Stimulated activated CD8-positive, alpha-beta memory T cell treated with anti-CD3 and anti-CD28 coated beads, Interleukin-4, amount 100 ng/mL, for 48 hours (primary cell): ENCODE measurements at regions not wholly inside any gene's neighbourhood (a gene's known extent, or its start where the extent isn't known, plus 50 kb on each side); places are given as distances from the start of the nearest gene placed in this dataset.

Source experiments
- DNase-seq: peaks from one replicate; pipeline ENCODE4 v3.0.0-alpha.2; 2020

DNA sequence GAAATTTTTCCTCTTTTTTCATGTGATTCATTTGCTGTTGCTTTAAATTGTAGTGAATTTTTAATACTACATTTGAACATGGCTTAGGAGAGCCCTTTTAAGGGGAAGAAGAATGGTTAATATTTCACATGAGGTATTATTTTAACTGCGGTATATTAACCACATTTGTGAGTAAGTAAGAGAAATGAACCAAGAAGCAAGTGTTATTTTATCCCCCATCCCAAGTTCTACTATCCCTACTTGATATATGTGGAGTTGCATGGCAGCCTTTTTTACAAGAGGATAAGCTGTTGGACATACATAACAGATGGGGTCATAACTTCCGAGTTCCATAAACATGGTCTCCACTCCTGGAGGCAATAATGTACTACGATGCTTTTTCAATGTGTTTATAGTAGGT, 623.3 kb downstream of the LRFN5 start:
- DNase-seq: no peak

DNA sequence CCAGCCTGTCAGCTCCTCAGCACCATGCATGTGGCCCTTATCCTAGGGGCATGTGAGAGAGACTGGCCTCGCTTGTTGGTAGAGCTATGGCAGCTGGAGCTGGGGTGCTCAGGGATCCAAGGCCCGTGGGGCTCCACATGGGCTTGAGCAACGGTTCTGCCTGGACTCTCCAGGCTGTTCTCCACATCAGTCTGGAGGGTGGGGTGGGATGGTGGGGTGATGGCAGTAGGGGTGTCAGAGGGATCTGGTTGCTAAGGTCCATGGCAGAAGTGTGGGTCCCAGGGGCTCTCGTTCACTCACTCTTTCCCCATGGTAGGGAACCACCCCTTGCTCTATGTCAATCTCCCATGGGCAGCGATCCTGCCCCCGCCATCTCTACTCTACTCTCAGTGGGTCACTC, 622.6 kb downstream of the LRFN5 start:
- DNase-seq: no peak

DNA sequence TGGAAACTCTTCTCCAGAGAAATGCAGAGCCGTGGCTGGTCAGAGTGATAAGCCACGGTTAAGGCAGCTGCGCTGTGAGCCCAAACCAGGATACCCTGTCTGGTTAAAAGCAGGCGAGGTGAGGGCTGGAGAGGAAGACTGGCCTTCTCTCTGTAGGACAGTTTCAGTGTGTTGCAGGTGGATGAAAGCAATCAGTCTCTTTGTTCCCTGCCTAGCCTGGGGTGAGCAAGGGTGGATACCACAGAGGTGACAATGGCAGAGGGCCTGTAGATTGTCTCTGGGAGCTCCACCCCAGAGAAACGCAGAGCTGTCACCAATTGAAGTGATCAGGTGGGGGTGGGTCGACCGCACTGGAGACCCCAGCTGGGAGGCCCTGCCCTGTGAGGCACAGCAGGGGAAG, 621.9 kb downstream of the LRFN5 start:
- DNase-seq: no peak

DNA sequence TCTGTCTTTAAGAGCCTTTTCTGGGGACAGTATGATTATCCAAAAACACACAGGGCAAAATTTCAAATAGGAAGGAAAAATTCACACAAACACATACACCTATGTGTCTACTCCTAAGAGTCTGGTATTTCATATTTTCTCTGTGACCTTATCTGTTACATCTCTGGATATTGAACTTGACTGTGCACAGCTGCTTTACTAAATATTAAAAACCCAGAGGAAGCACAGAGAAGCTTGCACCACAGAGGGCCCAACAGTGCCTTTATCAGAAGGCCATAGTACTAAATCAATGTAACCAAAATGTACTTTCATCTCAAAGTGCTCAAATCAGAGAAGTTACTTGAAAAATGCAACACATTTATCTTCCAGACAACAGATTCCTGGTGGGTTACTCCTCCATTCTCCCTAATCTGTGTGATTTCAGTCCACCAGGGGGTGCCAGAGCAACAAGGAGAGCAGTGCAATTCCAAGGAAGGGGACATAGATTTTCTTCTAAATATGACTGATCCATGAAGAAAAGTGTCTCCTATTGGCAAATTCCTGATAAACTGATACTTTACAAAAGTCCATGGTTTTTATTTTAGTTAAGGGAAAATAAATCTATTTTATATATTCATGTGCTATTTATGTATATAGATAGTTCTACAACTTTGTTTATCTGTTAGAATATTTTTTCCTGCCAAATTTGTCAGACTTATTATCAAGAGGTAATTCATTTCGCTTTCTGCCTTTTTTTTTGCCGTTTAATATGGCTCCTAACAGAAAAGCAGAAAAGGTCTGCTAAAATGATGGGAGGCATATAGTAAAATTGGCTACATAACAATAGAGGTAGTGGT, 617.6 kb downstream of the LRFN5 start:
- DNase-seq: peak; percentile 57

DNA sequence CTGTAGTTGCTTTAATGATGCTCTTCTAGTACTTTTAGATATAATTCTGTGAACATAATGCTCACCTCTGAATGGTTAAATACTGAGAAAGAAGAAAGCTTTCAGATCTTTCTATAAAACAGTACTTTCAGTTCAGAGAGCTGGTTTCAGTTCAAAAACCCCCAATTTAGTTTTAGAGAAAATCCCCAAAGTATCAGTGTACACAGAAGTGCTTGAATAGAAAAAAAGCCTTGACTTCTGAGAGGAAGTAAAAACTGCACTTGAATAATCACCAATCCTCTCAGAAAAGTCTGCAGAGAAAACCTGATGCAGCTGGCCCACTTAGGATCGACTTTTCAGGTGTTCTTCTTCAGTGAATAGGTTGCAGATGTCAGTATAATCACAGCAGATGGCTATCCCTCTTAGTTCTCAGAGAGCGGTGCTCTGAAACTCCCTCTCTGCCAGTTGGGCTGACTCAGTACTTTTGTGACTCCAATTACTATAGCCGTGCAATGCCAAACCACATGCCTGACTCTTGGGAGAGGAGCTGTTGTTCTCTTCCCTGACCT, 616.3 kb downstream of the LRFN5 start:
- no peak for DNase-seq

DNA sequence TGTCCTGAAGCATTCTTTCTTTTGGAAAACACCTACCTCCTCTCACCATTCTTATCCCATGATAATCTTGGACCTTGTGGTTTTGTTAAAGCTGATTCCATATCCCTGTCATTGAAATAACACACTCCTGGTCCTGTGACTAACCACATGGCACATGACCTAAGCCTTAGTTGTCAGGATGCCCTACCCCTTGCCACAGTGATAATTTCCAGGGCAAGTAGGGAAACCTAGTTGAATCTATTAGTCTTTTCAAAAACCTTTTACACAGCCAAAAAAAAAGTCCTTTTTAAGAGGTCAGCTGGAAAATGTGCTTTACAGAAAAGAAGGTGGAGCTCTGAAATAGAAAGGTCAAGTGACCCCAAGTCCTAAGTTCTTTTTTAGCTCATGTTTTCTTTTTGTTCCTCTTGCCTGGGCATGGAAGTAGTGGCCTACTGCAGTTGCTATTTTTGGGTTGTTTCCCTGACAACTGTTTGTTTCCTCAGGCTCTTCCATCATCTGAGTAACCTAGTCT, 608.4 kb downstream of the LRFN5 start:
- no peak for DNase-seq

DNA sequence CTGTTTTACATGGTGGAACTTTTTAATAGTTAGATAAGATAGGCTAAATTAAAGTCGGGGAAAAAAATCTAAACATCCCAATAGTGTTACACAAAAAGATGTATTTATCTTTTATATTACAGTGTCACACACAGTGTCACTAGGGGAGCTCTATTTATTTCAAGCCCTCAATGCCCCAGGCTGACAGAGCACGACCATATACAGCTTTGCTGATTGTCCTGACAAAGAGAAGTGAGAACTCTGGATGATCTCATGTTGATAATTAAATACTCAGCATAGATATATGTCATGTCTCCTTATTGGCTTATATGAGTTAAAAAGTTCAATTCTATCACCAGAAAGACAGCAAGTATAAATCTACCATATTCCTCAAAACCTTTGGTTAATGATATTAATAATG, 594.3 kb downstream of the LRFN5 start:
- no peak for DNase-seq

DNA sequence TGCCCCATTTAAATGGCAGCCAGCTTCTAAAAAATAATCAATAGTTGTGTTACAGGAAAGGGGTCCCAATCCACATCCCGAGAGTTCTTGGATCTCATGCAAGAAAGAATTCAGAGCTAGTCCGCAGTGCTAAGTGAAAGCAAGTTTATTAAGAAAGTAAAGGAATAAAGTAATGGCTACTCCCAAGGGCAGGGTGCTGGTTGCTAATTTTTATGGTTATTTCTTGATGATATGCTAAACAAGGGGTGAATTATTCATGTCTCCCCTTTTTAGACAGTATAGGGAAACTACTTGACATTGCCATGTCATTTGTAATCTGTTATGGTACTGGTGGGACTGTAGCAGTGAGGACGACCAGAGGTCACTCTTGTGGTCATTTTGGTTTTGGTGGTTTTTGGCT, 591.3 kb downstream of the LRFN5 start:
- no peak for DNase-seq

DNA sequence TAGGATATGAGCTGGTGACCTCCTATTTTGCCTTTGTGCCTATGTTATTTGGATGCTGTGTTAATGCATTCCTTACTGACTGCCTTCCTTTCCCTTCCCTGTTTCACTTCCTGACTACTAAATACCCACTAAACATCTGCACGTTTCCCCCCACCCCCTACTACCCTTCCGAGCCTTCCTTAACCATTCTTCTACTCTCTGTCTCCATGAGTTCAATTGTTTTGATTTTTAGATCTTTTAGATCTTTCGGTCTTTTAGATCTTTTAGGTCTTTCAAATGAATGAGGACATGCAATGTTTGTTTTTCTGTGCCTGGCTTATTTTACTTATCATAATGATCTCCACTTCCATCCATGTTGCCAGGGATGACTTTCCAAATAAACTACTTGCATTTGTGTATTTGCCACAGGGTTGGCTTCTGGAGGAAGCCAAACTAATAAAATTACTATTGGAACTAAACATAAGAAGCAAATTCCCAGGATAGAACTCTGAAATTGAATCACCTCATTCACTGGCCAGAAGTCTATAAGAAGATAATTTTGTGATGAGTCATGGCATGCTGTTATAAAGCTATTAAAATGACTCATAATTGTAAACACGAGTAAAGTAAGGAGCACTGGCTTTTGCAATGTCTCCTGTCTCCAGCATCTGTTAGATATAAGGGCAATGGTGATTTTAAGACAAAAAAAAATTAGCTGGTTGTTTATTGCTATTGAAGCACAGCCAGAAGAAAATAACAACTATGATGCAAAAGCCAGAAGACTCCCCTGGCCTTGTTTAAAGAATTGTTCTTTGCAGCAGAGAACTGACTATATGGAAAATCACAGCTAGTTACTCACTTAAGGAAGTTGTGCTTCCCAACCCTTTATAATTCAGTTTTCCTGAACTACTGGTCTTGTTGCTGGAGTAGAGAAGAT, 586.3 kb downstream of the LRFN5 start:
- no peak for DNase-seq

DNA sequence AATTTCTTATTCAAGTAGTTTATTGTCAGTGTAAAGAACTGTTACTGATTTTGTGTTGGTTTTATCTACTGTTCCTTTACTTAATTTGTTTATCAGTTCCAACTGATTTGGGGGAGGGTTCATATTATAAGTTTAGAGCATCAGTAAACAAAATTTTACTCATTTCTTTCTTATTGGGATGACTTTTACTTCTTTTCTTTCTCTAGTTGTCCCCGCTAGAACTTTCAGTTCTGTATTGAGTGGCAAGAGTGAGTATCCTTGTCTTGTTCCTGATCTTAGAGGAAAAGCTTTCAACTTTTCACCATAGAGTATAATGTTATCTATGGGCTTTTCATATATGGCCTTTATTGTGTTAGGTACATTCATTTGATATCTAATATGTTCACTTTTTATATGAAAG, 584.1 kb downstream of the LRFN5 start:
- no peak for DNase-seq

DNA sequence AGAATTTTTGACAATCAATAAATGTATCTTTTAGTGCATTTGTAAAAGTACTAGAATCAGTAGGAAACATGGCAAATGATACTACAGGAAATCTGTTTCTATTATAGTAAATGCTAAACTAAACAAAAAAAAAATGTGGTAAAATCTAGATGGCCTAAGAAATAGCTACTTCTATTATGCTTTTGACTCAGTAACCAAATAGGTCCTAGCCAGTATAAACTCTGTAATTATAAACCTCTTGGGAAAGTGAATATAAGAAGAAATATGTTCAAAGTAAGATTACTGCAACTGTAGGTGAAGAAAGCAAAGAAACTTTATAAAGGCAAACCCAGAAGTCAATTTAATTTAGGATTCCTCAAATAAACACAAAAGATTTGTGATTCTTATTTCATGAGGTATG, 581.2 kb downstream of the LRFN5 start:
- no peak for DNase-seq

DNA sequence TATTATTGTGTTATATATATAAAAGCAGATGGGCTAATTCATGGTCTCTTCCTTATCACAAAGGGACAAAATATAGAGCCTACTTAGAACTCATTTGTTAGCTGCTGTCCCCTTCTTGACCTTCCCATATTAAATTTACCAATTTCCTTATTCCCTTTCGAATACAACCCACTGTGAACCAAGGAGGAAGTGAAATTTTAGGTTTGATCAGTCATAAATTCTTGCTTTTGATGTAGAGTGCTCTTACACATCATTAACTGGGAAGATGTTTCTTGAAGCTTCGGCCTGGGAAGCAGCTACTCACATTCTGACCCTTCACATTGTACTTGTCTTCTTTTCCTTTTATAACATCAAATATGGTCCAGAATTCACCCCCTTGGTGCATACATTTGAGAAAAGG, 579.0 kb downstream of the LRFN5 start:
- no peak for DNase-seq

DNA sequence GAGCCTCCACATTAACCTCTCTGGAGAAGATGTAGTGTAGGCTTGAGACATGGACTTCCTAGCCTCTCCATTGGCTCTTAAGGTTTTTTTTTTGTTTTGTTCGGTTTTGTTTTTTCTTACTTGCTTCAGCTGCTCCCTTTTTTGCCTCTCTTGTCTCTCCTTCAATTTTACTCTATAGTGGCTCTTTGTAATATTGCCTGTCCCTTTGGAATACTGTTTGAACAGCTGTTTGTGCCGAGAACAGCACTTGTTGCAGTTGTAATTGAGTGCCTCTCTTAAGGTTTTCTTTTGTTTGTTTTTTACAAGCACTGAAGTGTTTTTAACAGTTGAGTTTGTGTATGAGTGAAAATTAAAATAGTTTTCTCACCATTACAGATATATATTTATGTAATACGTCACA, 567.7 kb downstream of the LRFN5 start:
- DNase-seq: no peak

DNA sequence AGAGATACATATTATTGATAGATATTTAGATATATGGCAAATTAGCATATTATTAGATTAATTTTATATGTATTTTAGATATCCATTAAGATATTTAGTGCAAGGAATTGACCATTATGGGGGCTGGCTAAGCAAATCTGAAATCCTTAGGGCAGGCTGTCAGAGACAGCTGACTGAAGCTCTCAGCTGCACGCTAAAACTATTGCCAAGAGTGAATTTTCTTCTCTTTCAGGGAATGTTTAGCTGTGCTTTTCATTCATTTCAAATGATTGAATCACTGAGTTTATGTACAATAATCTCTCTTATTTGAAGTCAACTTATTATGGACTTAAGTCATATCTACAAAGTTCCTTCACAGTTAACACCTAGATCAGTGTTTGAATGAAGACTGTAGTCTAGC, 566.5 kb downstream of the LRFN5 start:
- DNase-seq: no peak

DNA sequence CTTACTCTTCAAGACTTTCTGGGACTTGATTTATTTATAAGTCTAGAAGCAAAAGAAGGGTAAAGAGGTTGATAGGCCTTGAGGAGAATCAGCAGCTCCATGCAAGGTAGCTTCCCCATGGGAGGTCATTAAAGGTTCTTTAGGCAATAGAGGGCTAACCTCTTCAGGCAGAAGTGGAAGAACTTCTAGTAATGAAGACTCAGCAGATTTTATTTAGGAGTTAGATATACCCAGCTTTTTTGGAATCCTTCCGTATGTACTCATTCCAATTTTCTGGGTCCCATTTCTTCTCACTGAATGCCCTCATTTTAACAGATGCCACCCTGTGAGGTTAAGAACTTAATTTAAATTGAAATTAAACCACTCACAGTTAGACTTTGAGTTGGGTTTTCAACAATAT, 565.6 kb downstream of the LRFN5 start:
- no peak for DNase-seq

DNA sequence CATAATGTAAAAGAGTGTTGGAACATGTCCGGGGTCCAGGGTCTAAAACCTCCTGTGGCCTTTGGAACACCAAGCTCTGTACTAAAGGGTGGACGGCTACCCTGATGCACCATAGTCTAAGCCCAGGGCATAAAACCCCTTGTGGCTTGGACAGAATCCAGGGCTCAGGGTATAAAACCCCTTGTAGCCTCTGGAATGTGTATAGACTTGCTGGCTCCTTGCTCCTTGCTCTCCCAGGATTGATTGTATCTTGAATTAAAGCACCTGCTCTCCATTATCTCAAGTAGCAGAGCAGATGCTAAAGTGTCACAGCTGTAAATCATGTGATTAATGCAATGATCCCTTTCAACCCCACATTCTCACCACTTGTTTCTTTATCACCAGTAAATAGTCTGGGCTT, 556.5 kb downstream of the LRFN5 start:
- no peak for DNase-seq

DNA sequence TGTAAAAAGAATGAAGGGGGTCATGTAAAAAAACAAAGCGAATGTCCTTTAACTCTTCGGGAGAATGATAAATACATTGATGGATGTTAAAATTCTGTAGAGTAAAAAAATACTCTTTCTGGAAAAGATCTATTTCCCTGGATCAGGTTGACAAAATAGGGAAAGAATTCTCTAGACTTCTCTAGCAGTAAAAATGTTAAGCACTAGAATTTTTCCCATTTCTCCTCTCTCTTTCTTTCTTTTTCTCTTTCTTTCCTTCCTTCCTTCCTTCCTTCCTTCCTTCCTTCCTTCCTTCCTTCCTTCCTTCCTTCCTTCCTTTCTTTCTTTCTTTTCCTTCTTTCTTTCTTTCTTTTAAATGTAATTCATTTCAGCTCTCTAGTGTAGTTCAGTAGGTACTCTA, 552.5 kb downstream of the LRFN5 start:
- DNase-seq: no peak

DNA sequence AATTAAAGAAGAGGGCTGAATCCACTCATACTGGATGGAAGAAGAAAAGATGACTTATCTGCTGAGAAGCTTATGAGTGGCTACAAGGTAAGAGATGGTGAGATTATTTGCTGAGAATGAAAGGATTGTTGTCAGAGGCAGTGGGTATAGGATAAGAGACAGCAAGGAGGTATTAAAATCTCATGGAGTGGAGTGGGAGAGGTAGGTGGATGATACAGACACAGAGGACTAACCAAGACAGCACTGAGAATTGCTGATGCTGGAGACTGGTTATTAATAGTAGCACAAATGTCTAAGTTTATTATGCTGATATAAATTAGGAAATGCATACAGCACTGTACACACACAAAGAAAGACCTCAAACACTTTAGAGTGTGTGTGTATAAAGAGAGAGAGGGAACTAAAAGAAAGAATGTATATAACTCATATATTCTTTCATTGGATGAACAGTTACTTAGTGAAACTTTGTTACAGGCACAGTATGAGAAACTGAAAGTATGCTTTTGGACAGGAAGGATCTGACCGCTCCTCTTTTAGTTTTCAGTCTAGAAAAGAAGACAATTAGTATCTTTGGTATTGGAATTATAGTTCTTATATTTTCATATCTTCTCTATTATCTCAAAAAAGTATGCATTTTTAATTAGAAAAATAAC, 543.1 kb downstream of the LRFN5 start:
- no peak for DNase-seq

DNA sequence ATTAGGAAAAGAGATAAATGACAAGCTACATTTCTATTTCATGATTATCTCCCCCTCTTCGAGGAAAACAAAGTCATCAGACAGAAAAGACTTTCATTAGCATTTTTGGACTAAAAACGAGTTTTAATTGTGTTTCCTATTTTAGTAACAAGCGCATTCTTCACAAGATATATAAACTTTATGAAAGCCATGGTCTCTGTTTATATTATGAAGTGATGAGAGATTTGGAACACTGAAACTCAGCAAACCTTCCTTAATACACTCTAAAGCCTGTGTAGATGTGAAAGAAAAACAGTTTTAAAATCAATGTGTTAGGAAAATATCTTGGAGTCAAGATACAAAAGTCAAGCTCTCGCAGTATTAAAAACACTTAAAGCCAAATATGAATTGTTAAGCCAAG, 539.1 kb downstream of the LRFN5 start:
- DNase-seq: no peak

DNA sequence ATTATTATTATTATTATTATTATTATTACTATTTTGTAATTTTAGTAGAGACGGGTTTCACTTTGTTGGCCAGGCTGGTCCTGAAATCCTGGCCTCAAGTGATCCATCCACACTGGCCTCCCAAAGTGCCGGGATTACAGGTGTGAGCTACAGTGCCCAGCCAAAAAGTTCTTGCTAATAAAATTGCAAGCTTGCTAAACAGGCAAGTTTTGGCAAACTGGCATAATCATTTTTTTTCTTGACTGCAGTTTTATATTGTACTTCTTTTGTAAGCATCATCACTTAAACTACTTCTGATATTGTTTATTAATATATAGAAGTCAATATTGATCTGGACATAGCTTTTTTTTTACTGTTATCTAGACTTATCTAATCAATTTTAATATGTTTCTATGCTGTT, 536.4 kb downstream of the LRFN5 start:
- DNase-seq: no peak

DNA sequence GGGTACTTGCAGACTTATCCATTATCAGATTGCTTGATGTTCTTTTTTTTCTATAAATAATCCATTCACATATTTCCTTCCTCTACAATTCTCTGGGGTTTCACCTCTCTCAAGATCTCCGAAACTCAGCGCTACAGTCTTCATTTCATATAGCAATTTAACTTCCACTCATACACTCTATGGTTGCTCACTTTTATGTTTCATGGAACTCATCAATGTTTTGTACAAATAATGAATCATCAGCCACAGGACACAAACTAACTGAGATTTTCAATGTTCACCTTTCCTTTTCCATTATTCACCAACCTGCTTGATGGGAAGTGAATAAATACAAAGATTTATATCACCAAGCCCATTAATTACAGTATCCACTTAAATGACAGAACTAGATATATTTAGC, 534.7 kb downstream of the LRFN5 start:
- no peak for DNase-seq

DNA sequence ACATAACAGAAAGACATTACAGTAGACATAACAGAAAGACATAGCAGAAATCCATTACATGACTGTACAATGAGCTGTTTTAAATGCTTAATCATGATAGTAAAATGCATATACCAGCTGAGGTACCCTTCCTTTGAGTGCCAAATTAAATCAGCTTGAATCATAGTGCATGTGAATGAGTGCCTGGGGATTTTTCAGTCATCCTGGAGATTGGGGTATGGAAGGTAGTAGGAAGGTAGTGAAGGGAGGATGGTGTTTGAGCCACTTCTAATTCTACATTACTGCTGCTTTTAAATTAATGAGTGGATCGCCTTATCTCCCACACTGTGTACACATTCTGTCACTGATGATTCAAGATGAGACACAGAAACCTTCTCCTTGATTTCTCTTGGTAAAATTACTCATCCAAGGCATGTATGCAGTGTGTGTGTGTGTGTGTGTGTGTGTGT, 534.2 kb downstream of the LRFN5 start:
- DNase-seq: no peak

DNA sequence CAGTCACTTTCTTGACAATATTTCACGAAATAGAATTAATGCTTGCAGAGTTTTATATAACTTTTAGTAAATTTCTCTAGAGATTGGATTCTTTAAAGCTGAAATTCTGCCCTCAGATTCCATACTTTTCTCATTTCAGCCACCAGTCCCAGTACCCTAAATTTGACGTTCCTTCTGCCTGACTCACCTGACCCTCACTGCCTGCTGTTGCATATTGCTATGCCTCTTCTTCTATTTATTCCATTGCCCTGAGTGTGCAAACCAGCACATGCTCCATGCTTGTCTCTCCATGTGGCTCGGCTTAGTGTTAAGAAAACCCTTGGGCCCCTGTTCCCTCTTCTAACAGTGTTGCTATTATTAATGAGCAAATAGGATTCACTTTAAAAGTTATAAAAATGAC, 533.3 kb downstream of the LRFN5 start:
- DNase-seq: no peak
